IMR-90 (cell line): ENCODE measurements at regions not wholly inside any gene's neighbourhood (a gene's known extent, or its start where the extent isn't known, plus 50 kb on each side); places are given as distances from the start of the nearest gene placed in this dataset.

Experiments
- ATAC-seq: fragments of 200-7000 bp; cut with Tn5 transposase; 2 replicates; pipeline ENCODE4 v1.9.1; 2020; ENCODE audit warnings: low read depth, mild to moderate bottlenecking, moderate library complexity
- BruUV-seq: library from RNA; stranded (reverse); fragments of 400-500 nt; replicated peaks from 2 replicates; lab custom pipeline; 2021; lab: Mats Ljungman, UMichigan
- CTCF ChIA-PET: fragments of 300-600 bp; formaldehyde crosslinking; extraction: SDS; loops from one replicate; lab custom pipeline; 2021; ENCODE audit warnings: antibody characterized with exemption; lab: Yijun Ruan, JAX
- POLR2A ChIA-PET: fragments of 300-600 bp; sonication (Branson Sonifier 250); formaldehyde crosslinking; loops from one replicate; lab custom pipeline; 2022; ENCODE audit warnings: antibody characterized with exemption; ENCODE audit not compliant: unreplicated experiment; lab: Charles Lee
- DNase-seq: peaks from one replicate; pipeline ENCODE4 v3.0.0; 2013
- H2AFZ ChIP-seq: replicated peaks from 2 replicates; pipeline ENCODE3; 2013; ENCODE audit warnings: low read length, mild to moderate bottlenecking; ENCODE audit not compliant: poor library complexity
- H2AK5ac ChIP-seq: 2 replicates; pipeline ENCODE4 v1.6.1; 2013; ENCODE audit warnings: low read depth, low read length, inconsistent platforms
- H2AK9ac ChIP-seq: replicated peaks from 2 replicates; pipeline ENCODE3; 2013; ENCODE audit warnings: mild to moderate bottlenecking, low read depth, low read length, moderate library complexity; ENCODE audit not compliant: poor library complexity
- H2BK120ac ChIP-seq: 2 replicates; pipeline ENCODE4 v1.6.1; 2013; ENCODE audit warnings: low read depth, low read length, inconsistent platforms
- H2BK15ac ChIP-seq: 3 replicates; pipeline ENCODE4 v1.6.1; 2013; ENCODE audit warnings: low read depth, low read length, inconsistent platforms
- H2BK20ac ChIP-seq: 2 replicates; pipeline ENCODE4 v1.6.1; 2013; ENCODE audit warnings: low read depth, mild to moderate bottlenecking, inconsistent platforms, low read length, moderate library complexity
- H2BK5ac ChIP-seq: 2 replicates; pipeline ENCODE4 v1.6.1; 2013; ENCODE audit warnings: mild to moderate bottlenecking, low read depth, low read length, inconsistent platforms; ENCODE audit not compliant: poor library complexity, severe bottlenecking
- H3K14ac ChIP-seq: replicated peaks from 2 replicates; pipeline ENCODE4 v1.6.1; 2013; ENCODE audit warnings: low read depth, low read length, inconsistent platforms
- H3K18ac ChIP-seq: 2 replicates; pipeline ENCODE4 v1.6.1; 2013; ENCODE audit warnings: low read depth, low read length, control low read depth
- H3K23ac ChIP-seq: 2 replicates; pipeline ENCODE4 v1.6.1; 2013; ENCODE audit warnings: low read depth, low read length, inconsistent platforms
- H3K27ac ChIP-seq: 2 replicates; pipeline ENCODE4 v1.5.1; 2013; ENCODE audit warnings: mild to moderate bottlenecking, control low read depth, low read length; ENCODE audit not compliant: insufficient read depth
- H3K27me3 ChIP-seq: 2 replicates; pipeline ENCODE4 v1.6.1; 2013; ENCODE audit warnings: low read length; ENCODE audit not compliant: control insufficient read depth, insufficient read depth
- H3K36me3 ChIP-seq: 2 replicates; pipeline ENCODE4 v1.6.1; 2013; ENCODE audit warnings: low read length, mixed read lengths; ENCODE audit not compliant: control insufficient read depth, insufficient read depth
- H3K4ac ChIP-seq: 2 replicates; pipeline ENCODE4 v1.6.1; 2013; ENCODE audit warnings: low read depth, low read length, inconsistent platforms
- H3K4me1 ChIP-seq: 2 replicates; pipeline ENCODE4 v1.6.1; 2013; ENCODE audit warnings: low read length, mixed read lengths; ENCODE audit not compliant: control insufficient read depth, insufficient read depth
- H3K4me2 ChIP-seq: 2 replicates; pipeline ENCODE4 v1.6.1; 2013; ENCODE audit warnings: low read depth, mild to moderate bottlenecking, control low read depth, low read length, moderate library complexity
- H3K4me3 ChIP-seq: 2 replicates; pipeline ENCODE4 v1.5.1; 2013; ENCODE audit warnings: low read depth, mild to moderate bottlenecking, control low read depth, low read length, moderate library complexity; ENCODE audit not compliant: insufficient read depth
- H3K56ac ChIP-seq: 2 replicates; pipeline ENCODE4 v1.6.1; 2013; ENCODE audit warnings: low read length, inconsistent platforms; ENCODE audit not compliant: insufficient read depth; ENCODE audit errors: extremely low read depth
- H3K79me1 ChIP-seq, 2 experiments: 2 replicates each; pipeline ENCODE4 v1.6.1; 2013; ENCODE audit warnings: low read length in 2 of 2, inconsistent platforms in 1 of 2, low read depth in 1 of 2
- H3K9ac ChIP-seq: 2 replicates; pipeline ENCODE4 v1.6.1; 2013; ENCODE audit warnings: low read depth, low read length, control low read depth
- H3K9me1 ChIP-seq: 2 replicates; pipeline ENCODE4 v1.6.1; 2013; ENCODE audit warnings: low read length, inconsistent platforms; ENCODE audit not compliant: insufficient read depth
- H3K9me3 ChIP-seq: 2 replicates; pipeline ENCODE4 v1.6.1; 2013; ENCODE audit warnings: low read length; ENCODE audit not compliant: control insufficient read depth, insufficient read depth
- H4K20me1 ChIP-seq: 2 replicates; pipeline ENCODE4 v1.6.1; 2013; ENCODE audit warnings: low read length, inconsistent platforms; ENCODE audit not compliant: insufficient read depth
- H4K5ac ChIP-seq: 2 replicates; pipeline ENCODE4 v1.6.1; 2013; ENCODE audit warnings: mild to moderate bottlenecking, low read depth, low read length, control low read depth
- H4K8ac ChIP-seq, 2 experiments: 2 replicates each; pipeline ENCODE4 v1.6.1; 2013; ENCODE audit warnings: low read depth in 2 of 2, low read length in 2 of 2, control low read depth in 1 of 2, inconsistent platforms in 1 of 2
- H4K91ac ChIP-seq: 2 replicates; pipeline ENCODE4 v1.6.1; 2013; ENCODE audit warnings: low read depth, low read length, inconsistent platforms; ENCODE audit not compliant: insufficient read depth
- BHLHE40 ChIP-seq: fragments of 150-350 bp; IDR thresholded peaks from 2 replicates; pipeline ENCODE4 v1.6.1; 2016; ENCODE audit warnings: mild to moderate bottlenecking, low read depth, low read length
- CEBPB ChIP-seq: IDR thresholded peaks from 2 replicates; pipeline ENCODE4 v1.6.1; 2012; ENCODE audit warnings: low read depth, low read length, improper control_type of control experiment
- CHD1 ChIP-seq: IDR thresholded peaks from 2 replicates; pipeline ENCODE4 v1.6.1; 2012; ENCODE audit warnings: low read depth, low read length, improper control_type of control experiment
- CTCF ChIP-seq: conservative IDR thresholded peaks from 2 replicates; pipeline ENCODE4 v1.5.1; 2012; ENCODE audit warnings: mild to moderate bottlenecking, low read depth, low read length, improper control_type of control experiment
- ELK1 ChIP-seq: fragments of 150-350 bp; IDR thresholded peaks from 2 replicates; pipeline ENCODE4 v1.6.1; 2016; ENCODE audit warnings: low read depth, mild to moderate bottlenecking, low read length, moderate library complexity, borderline replicate concordance
- FOS ChIP-seq: fragments of 150-350 bp; IDR thresholded peaks from 2 replicates; pipeline ENCODE4 v1.6.1; 2016; ENCODE audit warnings: low read depth, low read length
- MAFK ChIP-seq: IDR thresholded peaks from 2 replicates; pipeline ENCODE4 v1.6.1; 2012; ENCODE audit warnings: low read depth, low read length, improper control_type of control experiment
- MAZ ChIP-seq: IDR thresholded peaks from 2 replicates; pipeline ENCODE4 v1.6.1; 2012; ENCODE audit warnings: low read depth, mild to moderate bottlenecking, low read length, improper control_type of control experiment, moderate library complexity, borderline replicate concordance
- MXI1 ChIP-seq: IDR thresholded peaks from 2 replicates; pipeline ENCODE4 v1.6.1; 2012; ENCODE audit warnings: low read depth, mild to moderate bottlenecking, low read length, moderate library complexity, borderline replicate concordance
- NFE2L2 ChIP-seq: fragments of 150-350 bp; IDR thresholded peaks from 2 replicates; pipeline ENCODE4 v1.6.1; 2016; ENCODE audit warnings: low read depth, mild to moderate bottlenecking, low read length
- POLR2A ChIP-seq: IDR thresholded peaks from 2 replicates; pipeline ENCODE4 v1.6.1; 2012; ENCODE audit warnings: mild to moderate bottlenecking, low read depth, low read length
- RAD21 ChIP-seq: IDR thresholded peaks from 2 replicates; pipeline ENCODE4 v1.6.1; 2012; ENCODE audit warnings: low read length, improper control_type of control experiment
- RCOR1 ChIP-seq: IDR thresholded peaks from 2 replicates; pipeline ENCODE4 v1.6.1; 2012; ENCODE audit warnings: mild to moderate bottlenecking, low read length, improper control_type of control experiment; ENCODE audit not compliant: insufficient replicate concordance
- RFX5 ChIP-seq: IDR thresholded peaks from 2 replicates; pipeline ENCODE4 v1.8.0; 2012; ENCODE audit warnings: low read depth, mild to moderate bottlenecking, low read length, moderate library complexity
- SMC3 ChIP-seq: fragments of 150-350 bp; IDR thresholded peaks from 2 replicates; pipeline ENCODE4 v1.6.1; 2016; ENCODE audit warnings: low read depth, mild to moderate bottlenecking, antibody characterized with exemption, low read length, moderate library complexity
- USF2 ChIP-seq: fragments of 150-350 bp; IDR thresholded peaks from 2 replicates; pipeline ENCODE4 v1.6.1; 2017; ENCODE audit warnings: mild to moderate bottlenecking, antibody characterized with exemption, low read length, low read depth
- WGBS, 2 experiments: methylation state at CpG; one replicate each; pipeline versions ENCODE4 v1.1.5 to v1.1.7; 2013; ENCODE audit warnings: missing lambda C conversion rate in 2 of 2; ENCODE audit not compliant: insufficient read length in 1 of 2; ENCODE audit errors: extremely low coverage in 2 of 2; 5-methylcytosine and 5-hydroxymethylcytosine counted together
- dilution Hi-C: fragments of 300-500 bp; cut with HindIII; formaldehyde crosslinking; loops from one replicate; pipeline ENCODE4 v1.14.3; 2018; ENCODE audit warnings: low sequenced_read_pairs; ENCODE audit not compliant: unreplicated experiment
- in situ Hi-C: fragments of 300-500 bp; cut with MboI; formaldehyde crosslinking; loops from 3 replicates; pipeline ENCODE4 v1.14.3; 2019; ENCODE audit warnings: low sequenced_read_pairs, inconsistent platforms, mixed read lengths
- intact Hi-C: fragments of 100-400 bp; cut with micrococcal nuclease; formaldehyde crosslinking; loops from 2 replicates; pipeline ENCODE4 v1.10.0; 2022

DNA sequence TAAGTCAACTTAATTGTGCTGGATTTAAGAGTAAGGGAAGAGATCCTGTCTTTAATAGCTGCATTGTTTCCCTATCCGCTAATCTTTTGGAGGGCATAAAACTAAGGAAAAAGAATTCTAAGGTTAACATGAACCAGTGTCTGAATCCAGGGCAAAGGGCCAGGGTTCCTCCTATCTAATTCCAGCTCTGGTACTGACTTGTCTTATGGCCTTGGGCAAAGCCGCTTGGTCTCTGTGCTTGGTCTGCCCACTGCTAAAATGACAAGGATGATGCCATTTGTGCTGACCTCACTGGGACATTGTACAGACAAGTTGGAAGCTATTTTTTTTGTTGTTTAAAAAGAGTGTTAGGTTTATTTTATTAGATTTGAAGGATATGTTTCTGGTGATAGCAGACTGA is 334.7 kb upstream of the PIK3R1 start:
- H3K23ac ChIP-seq = no peak overlapping the region
- dilution Hi-C loops = no loop called here
- H3K56ac ChIP-seq = no peak overlapping the region
- H3K9me3 ChIP-seq = no peaks in the 10 kb centered on the region
- no peaks in the 10 kb centered on the region for H4K20me1 ChIP-seq
- no peaks in the 10 kb centered on the region for H3K27me3 ChIP-seq
- H2BK15ac ChIP-seq = no peak overlapping the region
- H3K36me3 ChIP-seq = no peaks in the 10 kb centered on the region
- H3K9me1 ChIP-seq = no peaks in the 10 kb centered on the region
- no peak overlapping the region for H2BK120ac ChIP-seq
- no peak overlapping the region for H3K9ac ChIP-seq
- POLR2A ChIA-PET = no interaction called here
- H2AK9ac ChIP-seq = no peak overlapping the region
- no peak overlapping the region for H3K4ac ChIP-seq
- H3K18ac ChIP-seq = no peak overlapping the region
- no peak for TF ChIP-seq CEBPB
- no peak for TF ChIP-seq USF2
- TF ChIP-seq FOS = no peak
- TF ChIP-seq NFE2L2 = no peak
- no peak for TF ChIP-seq CTCF
- no peak for TF ChIP-seq RAD21
- no peak for TF ChIP-seq POLR2A
- TF ChIP-seq SMC3 = no peak
- TF ChIP-seq CHD1 = no peak
- TF ChIP-seq MAFK = no peak
- TF ChIP-seq MXI1 = no peak
- TF ChIP-seq ELK1 = no peak
- no peak for TF ChIP-seq RCOR1
- no peak for TF ChIP-seq RFX5
- TF ChIP-seq BHLHE40 = no peak
- no peak for TF ChIP-seq MAZ
- ATAC-seq = no peak
- no peak overlapping the region for H3K14ac ChIP-seq
- no peak overlapping the region for H2BK5ac ChIP-seq
- intact Hi-C loops = no loop called here
- H3K4me3 ChIP-seq = no peak overlapping the region
- H2BK20ac ChIP-seq = no peak overlapping the region
- no peaks in the 10 kb centered on the region for H3K4me1 ChIP-seq
- 71% methylated on average over 1 of the region's 2 CpGs; no CpG with 5 or more reads in 1 of the 2 experiments for WGBS, 2 experiments
- H4K91ac ChIP-seq = no peak overlapping the region
- BruUV-seq = no TSS peak
- CTCF ChIA-PET = no interaction called here
- DNase-seq = no peak
- in situ Hi-C loops = no loop called here
- H3K4me2 ChIP-seq = no peak overlapping the region
- no peak overlapping the region for H4K5ac ChIP-seq
- no peaks in the 10 kb centered on the region for H3K79me1 ChIP-seq
- H2AK5ac ChIP-seq = no peak overlapping the region
- no peak overlapping the region for H4K8ac ChIP-seq
- H3K27ac ChIP-seq = no peak overlapping the region
- H2AFZ ChIP-seq = no peak overlapping the region
